GM12874 (cell line): ENCODE measurements at regions not wholly inside any gene's neighbourhood (a gene's known extent, or its start where the extent isn't known, plus 50 kb on each side); places are given as distances from the start of the nearest gene placed in this dataset.

Experiments used
- CTCF ChIP-seq: IDR thresholded peaks from 2 replicates; pipeline ENCODE4 v1.5.1; 2011; ENCODE audit warnings: low read depth, mild to moderate bottlenecking, control low read depth, low read length, moderate library complexity; ENCODE audit not compliant: insufficient read depth

- no peak for TF ChIP-seq CTCF
These were observed 328.9 kb upstream of the CHAC2 start for GRCh38 chr2:53438692-53439091.

GRCh38 chr2:53438100-53438499 is 329.5 kb upstream of the CHAC2 start:
- no peak for TF ChIP-seq CTCF

GRCh38 chr2:53437371-53437770 is 330.2 kb upstream of the CHAC2 start:
- TF ChIP-seq CTCF: no peak

- TF ChIP-seq CTCF: no peak
These were observed 330.7 kb upstream of the CHAC2 start for GRCh38 chr2:53436882-53437281.

GRCh38 chr2:53435610-53436009 is 332.0 kb upstream of the CHAC2 start:
- no peak for TF ChIP-seq CTCF

GRCh38 chr2:53434466-53434865 is 333.1 kb upstream of the CHAC2 start:
- no peak for TF ChIP-seq CTCF

- no peak for TF ChIP-seq CTCF
These were observed 334.7 kb upstream of the CHAC2 start for GRCh38 chr2:53432936-53433335.

- no peak for TF ChIP-seq CTCF
These were observed 337.7 kb upstream of the CHAC2 start for GRCh38 chr2:53429901-53430300.
